Fibroblast of villous mesenchyme (primary cell): ENCODE measurements at regions not wholly inside any gene's neighbourhood (a gene's known extent, or its start where the extent isn't known, plus 50 kb on each side); places are given as distances from the start of the nearest gene placed in this dataset.
"Not testable (repeated sequence)": the region's sequence is repeated elsewhere in the genome, so short reads cannot be mapped to it uniquely, and the experiment has no call there.

ENCODE experiments used
- DNase-seq: peaks from one replicate; pipeline ENCODE4 v3.0.0-alpha.2; 2010; ENCODE audit warnings: low read depth
- H3K4me3 ChIP-seq: 2 replicates; pipeline ENCODE4 v1.5.1; 2011; ENCODE audit warnings: low read depth, mild to moderate bottlenecking, low read length
- CTCF ChIP-seq: IDR thresholded peaks from 2 replicates; pipeline ENCODE4 v1.5.1; 2012; ENCODE audit warnings: low read depth, mild to moderate bottlenecking, low read length; ENCODE audit not compliant: insufficient read depth

GRCh38 chr2:89234818-89235466, 543.5 kb downstream of the RPIA start:
- DNase-seq, H3K4me3 ChIP-seq: not testable (repeated sequence)

- H3K4me3 ChIP-seq, DNase-seq: not testable (repeated sequence)
Observed at GRCh38 chr2:89236832-89237450, 545.5 kb downstream of the RPIA start.

- DNase-seq, H3K4me3 ChIP-seq: not testable (repeated sequence)
Observed at GRCh38 chr2:89237783-89238182, 546.3 kb downstream of the RPIA start.

GRCh38 chr2:89243114-89243700, 551.7 kb downstream of the RPIA start:
- H3K4me3 ChIP-seq, DNase-seq: not testable (repeated sequence)
- peak; percentile 29 for TF ChIP-seq CTCF

GRCh38 chr2:89244407-89244806, 552.9 kb downstream of the RPIA start:
- not testable (repeated sequence) for DNase-seq, H3K4me3 ChIP-seq

GRCh38 chr2:89245478-89245877, 554.0 kb downstream of the RPIA start:
- not testable (repeated sequence) for DNase-seq, H3K4me3 ChIP-seq

- not testable (repeated sequence) for H3K4me3 ChIP-seq, DNase-seq
Observed at GRCh38 chr2:89246027-89246426, 554.6 kb downstream of the RPIA start.

GRCh38 chr2:89246620-89247019, 555.1 kb downstream of the RPIA start:
- not testable (repeated sequence) for DNase-seq, H3K4me3 ChIP-seq

GRCh38 chr2:89255013-89255412, 563.5 kb downstream of the RPIA start:
- not testable (repeated sequence) for DNase-seq, H3K4me3 ChIP-seq

GRCh38 chr2:89273443-89273842, 582.0 kb downstream of the RPIA start:
- DNase-seq, H3K4me3 ChIP-seq: not testable (repeated sequence)

- not testable (repeated sequence) for H3K4me3 ChIP-seq, DNase-seq
Observed at GRCh38 chr2:89280536-89280935, 589.1 kb downstream of the RPIA start.

- not testable (repeated sequence) for H3K4me3 ChIP-seq, DNase-seq
Observed at GRCh38 chr2:89286448-89287080, 595.1 kb downstream of the RPIA start.

GRCh38 chr2:89287084-89287483, 595.6 kb downstream of the RPIA start:
- not testable (repeated sequence) for H3K4me3 ChIP-seq

GRCh38 chr2:89291717-89292298, 600.3 kb downstream of the RPIA start:
- DNase-seq, H3K4me3 ChIP-seq: not testable (repeated sequence)

More at GRCh38 chr2:89287084-89287483, 595.6 kb downstream of the RPIA start:
- not testable (repeated sequence) for DNase-seq

GRCh38 chr2:89293399-89293798, 601.9 kb downstream of the RPIA start:
- not testable (repeated sequence) for H3K4me3 ChIP-seq, DNase-seq

- not testable (repeated sequence) for H3K4me3 ChIP-seq, DNase-seq
Observed at GRCh38 chr2:89294335-89294734, 602.9 kb downstream of the RPIA start.

GRCh38 chr2:89296820-89297398, 605.4 kb downstream of the RPIA start:
- not testable (repeated sequence) for H3K4me3 ChIP-seq, DNase-seq
